ENCODE measurements at regions not wholly inside any gene's neighbourhood (a gene's known extent, or its start where the extent isn't known, plus 50 kb on each side); places are given as distances from the start of the nearest gene placed in this dataset.
"Not testable (repeated sequence)": the region's sequence is repeated elsewhere in the genome, so short reads cannot be mapped to it uniquely, and the experiment has no call there.

DNA sequence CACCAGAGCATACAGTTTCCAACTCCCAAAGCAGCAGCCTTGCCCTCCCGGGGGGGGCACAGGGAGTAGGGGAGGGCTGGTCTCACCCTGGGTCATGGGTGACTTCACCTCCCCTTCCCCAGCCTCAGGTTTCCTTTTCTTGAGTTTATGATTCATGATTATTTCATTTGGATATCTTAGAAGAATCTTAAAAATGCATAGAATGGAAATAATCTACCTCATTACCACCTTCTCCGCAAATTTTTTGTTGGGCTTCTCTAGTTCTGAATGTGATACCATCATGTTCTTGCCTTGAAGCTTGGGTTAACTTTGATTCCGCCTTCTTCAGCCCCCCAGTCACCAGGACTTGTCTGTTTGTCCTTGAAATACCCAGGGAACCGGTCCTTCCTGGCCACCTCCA lies 148.8 kb upstream of the ROPN1 start:
- H3K9ac ChIP-seq (ENCODE audit: low read length): no peak overlapping the region
- no peak overlapping the region for H3K4me3 ChIP-seq (ENCODE audit: low read length)
- H3K9me3 ChIP-seq (ENCODE audit: control insufficient read depth, low read length): no peaks in the 10 kb centered on the region
- H3K36me3 ChIP-seq (ENCODE audit: control insufficient read depth, insufficient read depth, low read length, severe bottlenecking): no peaks in the 10 kb centered on the region
- no peaks in the 10 kb centered on the region for H3K4me1 ChIP-seq (ENCODE audit: control insufficient read depth, insufficient read depth, low read length)
- DNase-seq (ENCODE audit: low read depth): no peak
- peaks cover 2% of the 10 kb centered on the region for H3K27me3 ChIP-seq (replicated peaks; ENCODE audit: control insufficient read depth, insufficient read depth, low read length)

DNA sequence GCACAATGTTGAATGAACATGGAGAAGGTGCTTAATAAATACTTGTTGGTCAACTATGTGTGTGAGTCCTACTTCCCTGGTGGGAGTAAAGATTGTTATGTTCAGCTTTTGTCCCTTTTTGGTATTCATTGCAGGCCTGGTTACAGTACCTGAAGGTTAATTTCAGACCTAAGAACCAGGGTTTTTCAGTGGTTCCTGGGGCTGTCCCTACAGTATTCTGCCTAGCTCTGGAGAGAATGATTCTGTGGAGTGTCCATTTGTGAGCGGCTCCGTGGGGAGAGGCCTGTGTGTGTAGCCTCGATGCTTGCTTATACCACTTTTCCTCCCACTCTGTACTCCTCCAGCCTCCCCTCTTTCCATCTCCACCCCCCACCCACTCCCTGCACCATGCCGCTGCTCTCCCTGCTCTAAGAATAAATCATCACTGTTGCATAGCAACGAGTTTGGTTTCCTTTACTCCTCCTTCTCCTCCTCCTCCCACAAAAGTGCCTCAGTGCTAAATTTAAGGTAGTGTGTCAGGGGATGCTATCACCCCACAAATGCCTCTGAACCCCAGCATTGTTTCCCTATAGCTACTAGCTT lies 150.6 kb upstream of the ROPN1 start:
- H3K9me3 ChIP-seq (ENCODE audit: control insufficient read depth, low read length): no peaks in the 10 kb centered on the region
- H3K36me3 ChIP-seq (ENCODE audit: control insufficient read depth, insufficient read depth, low read length, severe bottlenecking): no peaks in the 10 kb centered on the region
- H3K4me1 ChIP-seq (ENCODE audit: control insufficient read depth, insufficient read depth, low read length): no peaks in the 10 kb centered on the region
- DNase-seq (ENCODE audit: low read depth): no peak
- no peak overlapping the region for H3K4me3 ChIP-seq (ENCODE audit: low read length)
- H3K9ac ChIP-seq (ENCODE audit: low read length): no peak overlapping the region
- H3K27me3 ChIP-seq (replicated peaks; ENCODE audit: control insufficient read depth, insufficient read depth, low read length): peaks cover 2% of the 10 kb centered on the region

DNA sequence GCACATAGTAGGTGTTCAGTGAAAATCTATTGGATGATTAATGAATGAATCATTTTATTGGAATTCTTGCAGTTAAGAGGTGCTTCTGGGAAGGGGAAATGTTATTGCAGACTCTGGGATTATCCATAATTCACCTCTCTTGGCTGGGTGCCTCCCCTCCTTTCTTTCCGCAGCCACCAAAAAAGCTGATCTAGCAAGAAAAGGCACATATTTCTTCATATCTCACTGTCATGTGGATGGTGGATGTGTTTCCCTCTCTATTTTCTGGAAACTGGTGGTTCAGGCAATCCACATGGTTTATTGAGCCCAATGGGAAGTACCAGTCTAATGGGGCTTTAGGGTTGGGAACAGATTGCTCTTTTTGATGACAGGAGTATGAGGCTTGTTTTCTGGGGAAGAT lies 151.1 kb upstream of the ROPN1 start:
- Histone ChIP-seq H3K36me3 (ENCODE audit: control insufficient read depth, insufficient read depth, low read length, severe bottlenecking) (no peaks in the 10 kb centered on the region), H3K9me3 (ENCODE audit: control insufficient read depth, low read length) (no peaks in the 10 kb centered on the region), H3K9ac (ENCODE audit: low read length) (no peak overlapping the region), H3K4me1 (ENCODE audit: control insufficient read depth, insufficient read depth, low read length) (no peaks in the 10 kb centered on the region), H3K27me3 (replicated peaks; ENCODE audit: control insufficient read depth, insufficient read depth, low read length) (peaks cover 2% of the 10 kb centered on the region), H3K4me3 (ENCODE audit: low read length) (no peak overlapping the region)
- no peak for DNase-seq (ENCODE audit: low read depth)

DNA sequence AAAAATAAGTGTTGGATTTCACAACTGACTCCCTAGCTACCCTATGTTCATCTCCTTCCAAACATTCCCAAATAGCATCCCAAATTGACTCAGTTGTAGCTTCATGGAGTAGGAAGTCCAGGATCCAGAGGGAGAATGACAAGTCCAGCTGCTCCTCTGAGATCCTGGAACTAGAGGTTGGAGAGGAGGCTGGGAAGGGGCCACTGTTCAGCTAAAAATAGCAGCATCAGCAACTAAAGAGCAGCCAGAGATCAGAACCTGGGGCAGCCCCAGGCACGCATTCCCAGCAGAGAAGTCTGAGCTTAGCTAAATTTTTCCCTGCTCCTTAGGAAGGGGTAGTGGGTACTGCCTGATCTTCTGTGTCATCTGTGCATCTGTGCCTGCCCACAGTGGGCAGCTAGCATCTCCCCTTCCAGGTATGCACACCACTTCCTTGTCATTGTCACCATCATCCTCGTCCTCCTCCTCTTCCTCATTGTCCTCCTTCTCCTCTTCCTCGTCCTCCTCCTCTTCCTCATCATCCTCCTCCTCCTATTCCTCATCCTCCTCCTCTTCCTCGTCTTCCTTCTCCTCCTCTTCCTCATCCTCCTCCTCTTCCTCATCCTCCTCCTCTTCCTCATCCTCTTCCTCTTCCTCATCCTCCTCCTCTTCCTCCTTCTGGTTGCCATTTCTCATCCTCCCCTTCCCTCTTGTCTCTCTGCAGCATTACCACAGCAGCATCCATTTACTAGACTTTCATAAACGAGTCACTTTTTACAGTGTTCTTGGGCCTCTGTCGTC lies 152.3 kb upstream of the ROPN1 start:
- Histone ChIP-seq H3K27me3 (replicated peaks; ENCODE audit: control insufficient read depth, insufficient read depth, low read length) (peaks cover 2% of the 10 kb centered on the region), H3K4me1 (ENCODE audit: control insufficient read depth, insufficient read depth, low read length) (no peaks in the 10 kb centered on the region), H3K4me3 (ENCODE audit: low read length) (no peak overlapping the region), H3K36me3 (ENCODE audit: control insufficient read depth, insufficient read depth, low read length, severe bottlenecking) (no peaks in the 10 kb centered on the region), H3K9ac (ENCODE audit: low read length) (no peak overlapping the region), H3K9me3 (ENCODE audit: control insufficient read depth, low read length) (no peaks in the 10 kb centered on the region)
- no peak for DNase-seq (ENCODE audit: low read depth)

DNA sequence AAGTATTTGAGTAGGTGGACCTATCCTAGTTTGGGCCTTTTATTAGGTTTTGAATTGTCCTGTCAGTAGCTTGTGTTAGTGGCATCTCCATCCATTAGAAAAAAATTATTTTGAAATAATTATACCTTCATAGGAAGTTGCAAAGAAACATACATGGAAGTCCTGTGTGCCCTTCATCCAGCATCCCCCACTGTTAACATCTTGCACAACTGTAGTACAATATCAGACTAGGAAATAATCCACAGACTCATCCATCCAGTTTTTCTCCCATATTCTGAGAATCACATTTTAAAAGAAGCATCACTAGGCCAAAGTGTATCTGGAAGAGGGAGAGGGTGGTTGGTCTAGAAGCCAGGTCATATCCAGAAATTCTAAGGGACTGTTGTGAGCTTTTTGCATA lies 155.5 kb upstream of the ROPN1 start:
- Histone ChIP-seq H3K27me3 (replicated peaks; ENCODE audit: control insufficient read depth, insufficient read depth, low read length) (no peaks in the 10 kb centered on the region), H3K4me3 (ENCODE audit: low read length) (no peak overlapping the region), H3K4me1 (ENCODE audit: control insufficient read depth, insufficient read depth, low read length) (no peaks in the 10 kb centered on the region), H3K9me3 (ENCODE audit: control insufficient read depth, low read length) (no peaks in the 10 kb centered on the region), H3K9ac (ENCODE audit: low read length) (no peak overlapping the region), H3K36me3 (ENCODE audit: control insufficient read depth, insufficient read depth, low read length, severe bottlenecking) (no peaks in the 10 kb centered on the region)
- DNase-seq (ENCODE audit: low read depth): no peak

DNA sequence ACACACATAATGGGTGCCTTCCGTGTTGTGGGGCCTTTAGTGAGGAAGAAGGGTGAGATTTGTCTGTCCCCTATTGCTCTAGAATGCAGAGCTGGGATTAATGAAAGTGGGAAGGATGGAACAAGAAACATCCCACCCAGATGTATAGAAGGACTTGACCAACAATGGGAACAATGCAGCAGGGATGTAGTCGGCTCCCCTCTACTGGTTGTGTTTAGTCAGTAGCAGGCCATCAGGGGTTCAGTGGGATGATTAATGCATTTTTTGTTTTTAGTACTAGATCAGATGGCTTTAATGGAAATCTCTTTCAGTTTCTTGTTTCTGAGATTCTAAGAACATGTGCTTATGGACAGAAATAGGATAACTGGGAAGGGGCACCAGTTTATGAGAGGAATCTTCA lies 156.0 kb upstream of the ROPN1 start:
- H3K4me1 ChIP-seq (ENCODE audit: control insufficient read depth, insufficient read depth, low read length): no peaks in the 10 kb centered on the region
- no peaks in the 10 kb centered on the region for H3K27me3 ChIP-seq (replicated peaks; ENCODE audit: control insufficient read depth, insufficient read depth, low read length)
- no peak overlapping the region for H3K4me3 ChIP-seq (ENCODE audit: low read length)
- H3K9me3 ChIP-seq (ENCODE audit: control insufficient read depth, low read length): no peaks in the 10 kb centered on the region
- no peaks in the 10 kb centered on the region for H3K36me3 ChIP-seq (ENCODE audit: control insufficient read depth, insufficient read depth, low read length, severe bottlenecking)
- no peak overlapping the region for H3K9ac ChIP-seq (ENCODE audit: low read length)
- no peak for DNase-seq (ENCODE audit: low read depth)

DNA sequence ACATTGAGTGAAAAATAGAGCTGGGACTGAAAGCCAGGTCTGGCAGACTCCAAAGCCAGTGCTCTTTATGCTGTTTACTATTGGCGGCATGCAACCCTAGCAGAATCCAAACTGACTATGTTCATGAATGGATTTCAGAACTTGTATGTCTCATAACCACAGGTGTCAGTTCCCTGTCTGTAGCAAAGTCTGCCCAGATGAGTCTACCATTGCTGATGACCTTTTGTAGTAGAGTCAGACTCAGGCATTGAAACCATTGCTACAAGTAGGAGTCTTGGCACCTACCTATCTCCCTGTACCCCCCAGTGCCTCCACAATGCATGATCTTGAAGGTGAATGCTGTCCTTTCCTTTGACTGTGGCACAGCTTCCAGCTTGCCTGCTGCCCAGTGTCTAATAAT lies 157.2 kb upstream of the ROPN1 start:
- Histone ChIP-seq H3K36me3 (ENCODE audit: control insufficient read depth, insufficient read depth, low read length, severe bottlenecking) (no peaks in the 10 kb centered on the region), H3K27me3 (replicated peaks; ENCODE audit: control insufficient read depth, insufficient read depth, low read length) (no peaks in the 10 kb centered on the region), H3K4me3 (ENCODE audit: low read length) (no peak overlapping the region), H3K4me1 (ENCODE audit: control insufficient read depth, insufficient read depth, low read length) (no peaks in the 10 kb centered on the region), H3K9me3 (ENCODE audit: control insufficient read depth, low read length) (no peaks in the 10 kb centered on the region), H3K9ac (ENCODE audit: low read length) (no peak overlapping the region)
- DNase-seq (ENCODE audit: low read depth): no peak

DNA sequence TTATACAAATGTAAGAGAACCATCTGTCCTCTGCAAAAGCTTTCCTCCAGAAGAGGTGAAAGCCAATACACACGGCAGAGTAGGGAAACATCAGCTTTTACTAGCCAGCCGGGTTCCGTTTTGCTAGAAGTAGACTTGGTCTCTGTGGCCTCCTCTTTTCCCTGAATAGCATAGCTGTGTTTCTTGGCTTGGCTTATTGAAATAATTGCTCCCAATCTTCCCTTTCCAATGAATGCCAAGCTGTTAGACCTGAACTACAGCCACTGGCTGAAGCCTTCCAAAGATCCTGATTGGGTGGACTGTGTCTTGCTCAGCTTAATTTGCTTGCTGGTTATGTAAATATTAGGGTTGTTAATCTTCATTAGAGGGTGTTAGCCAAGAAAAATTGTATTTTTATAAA lies 157.8 kb upstream of the ROPN1 start:
- Histone ChIP-seq H3K4me3 (ENCODE audit: low read length) (no peak overlapping the region), H3K36me3 (ENCODE audit: control insufficient read depth, insufficient read depth, low read length, severe bottlenecking) (no peaks in the 10 kb centered on the region), H3K9ac (ENCODE audit: low read length) (no peak overlapping the region), H3K4me1 (ENCODE audit: control insufficient read depth, insufficient read depth, low read length) (no peaks in the 10 kb centered on the region), H3K27me3 (replicated peaks; ENCODE audit: control insufficient read depth, insufficient read depth, low read length) (no peaks in the 10 kb centered on the region), H3K9me3 (ENCODE audit: control insufficient read depth, low read length) (no peaks in the 10 kb centered on the region)
- DNase-seq (ENCODE audit: low read depth): no peak

DNA sequence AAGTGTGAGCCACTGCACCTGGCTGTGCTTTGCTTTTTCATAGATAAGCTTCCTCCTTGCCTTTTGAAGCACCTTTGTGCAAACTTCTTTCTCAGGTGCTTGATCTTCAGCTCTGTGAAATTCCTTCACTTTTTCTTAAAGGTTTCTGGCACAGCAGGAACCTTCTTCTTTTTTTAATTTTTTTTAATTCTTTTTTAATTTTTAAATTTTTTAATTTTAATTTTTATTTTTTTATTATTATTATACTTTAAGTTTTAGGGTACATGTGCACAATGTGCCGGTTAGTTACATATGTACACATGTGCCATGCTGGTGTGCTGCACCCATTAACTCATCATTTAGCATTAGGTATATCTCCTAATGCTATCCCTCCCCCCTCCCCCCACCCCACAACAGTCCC lies 161.0 kb upstream of the ROPN1 start:
- H3K36me3 ChIP-seq (ENCODE audit: control insufficient read depth, insufficient read depth, low read length, severe bottlenecking); H3K4me3 ChIP-seq (ENCODE audit: low read length); H3K9ac ChIP-seq (ENCODE audit: low read length); DNase-seq (ENCODE audit: low read depth); H3K27me3 ChIP-seq (replicated peaks; ENCODE audit: control insufficient read depth, insufficient read depth, low read length); H3K4me1 ChIP-seq (ENCODE audit: control insufficient read depth, insufficient read depth, low read length); H3K9me3 ChIP-seq (ENCODE audit: control insufficient read depth, low read length): not testable (repeated sequence)

DNA sequence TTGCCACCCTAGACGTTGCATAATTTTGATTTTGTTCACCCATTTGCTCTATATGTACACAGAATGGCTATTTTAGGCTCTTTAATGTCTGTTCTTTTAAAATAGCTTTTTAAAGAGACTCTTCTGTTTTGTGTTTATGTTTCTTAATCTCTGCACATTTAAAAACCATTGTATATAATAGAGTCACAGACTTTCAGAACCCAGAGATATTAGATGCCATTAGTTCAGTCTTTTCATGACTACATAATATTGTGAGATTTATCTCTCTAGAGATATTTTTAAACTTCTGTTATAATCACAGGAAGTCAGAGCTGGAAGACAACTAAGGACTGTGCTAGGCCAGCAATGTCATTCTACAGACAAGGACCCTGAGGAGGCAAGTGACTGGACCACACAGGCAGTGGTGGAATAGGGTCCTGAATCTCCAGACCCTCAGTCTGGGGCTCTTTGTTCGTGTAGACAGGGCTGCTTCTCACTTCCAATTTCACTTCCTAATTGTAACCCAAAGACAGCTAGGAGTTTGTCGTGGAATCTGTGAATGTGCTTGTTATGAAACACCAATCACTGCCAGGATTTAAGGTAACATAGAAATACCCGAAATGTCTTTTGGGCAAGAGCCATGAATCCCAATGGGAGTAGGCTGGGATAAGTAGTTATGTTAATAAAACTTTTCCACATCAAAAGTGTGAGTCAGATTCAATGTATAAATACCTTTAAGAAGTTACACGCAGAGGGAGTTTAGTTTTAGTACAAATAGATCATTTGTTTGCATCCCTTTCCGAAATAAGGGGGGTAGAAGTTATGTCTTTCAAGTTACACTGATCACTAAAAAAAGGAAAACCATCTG lies 165.2 kb upstream of the ROPN1 start:
- H3K36me3 ChIP-seq (ENCODE audit: control insufficient read depth, insufficient read depth, low read length, severe bottlenecking): no peaks in the 10 kb centered on the region

DNA sequence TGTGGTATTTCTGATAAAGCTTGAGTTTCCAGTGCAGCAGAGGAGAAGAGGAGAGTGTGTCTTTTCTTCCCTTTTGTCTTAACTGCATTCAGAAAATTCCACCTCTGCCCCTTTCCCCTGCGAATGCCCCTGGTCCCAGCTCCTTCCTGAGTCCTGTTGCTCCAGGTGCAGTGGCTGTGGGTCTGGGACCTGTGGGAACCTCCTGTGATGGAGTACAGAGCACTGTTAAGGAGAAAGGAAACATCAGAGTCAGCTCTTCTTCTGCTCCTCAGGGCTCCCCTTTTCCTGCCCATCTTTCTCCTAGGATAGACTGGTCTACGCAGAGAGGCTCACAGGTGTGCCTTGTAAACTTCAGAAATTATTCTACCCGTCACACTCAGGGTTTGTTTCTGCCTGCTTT lies 165.8 kb upstream of the ROPN1 start:
- Histone ChIP-seq H3K9me3 (ENCODE audit: control insufficient read depth, low read length) (no peaks in the 10 kb centered on the region), H3K4me3 (ENCODE audit: low read length) (no peak overlapping the region), H3K27me3 (replicated peaks; ENCODE audit: control insufficient read depth, insufficient read depth, low read length) (no peaks in the 10 kb centered on the region), H3K4me1 (ENCODE audit: control insufficient read depth, insufficient read depth, low read length) (peaks cover 17% of the 10 kb centered on the region), H3K9ac (ENCODE audit: low read length) (no peak overlapping the region), H3K36me3 (ENCODE audit: control insufficient read depth, insufficient read depth, low read length, severe bottlenecking) (no peaks in the 10 kb centered on the region)
- no peak for DNase-seq (ENCODE audit: low read depth)

More for the DNA sequence above, 165.2 kb upstream of the ROPN1 start:
- H3K4me1 ChIP-seq (ENCODE audit: control insufficient read depth, insufficient read depth, low read length): peaks cover 17% of the 10 kb centered on the region
- no peak for DNase-seq (ENCODE audit: low read depth)
- H3K9me3 ChIP-seq (ENCODE audit: control insufficient read depth, low read length): no peaks in the 10 kb centered on the region
- no peak overlapping the region for H3K9ac ChIP-seq (ENCODE audit: low read length)
- H3K4me3 ChIP-seq (ENCODE audit: low read length): no peak overlapping the region
- no peaks in the 10 kb centered on the region for H3K27me3 ChIP-seq (replicated peaks; ENCODE audit: control insufficient read depth, insufficient read depth, low read length)

Measured in adipocyte (in vitro differentiated cells).